CD4-positive, alpha-beta T cell treated with Interleukin-2 at 100 ng/mL for 4 hours (primary cell): ENCODE measurements at regions not wholly inside any gene's neighbourhood (a gene's known extent, or its start where the extent isn't known, plus 50 kb on each side); places are given as distances from the start of the nearest gene placed in this dataset.

Experiments
- DNase-seq: peaks from one replicate; pipeline ENCODE4 v3.0.0-alpha.2; 2020; ENCODE audit warnings: low spot score

- no peak for DNase-seq
Observed at GRCh38 chr3:118435851-118436350, 598.7 kb downstream of the IGSF11 start.

GRCh38 chr3:118436697-118437262, 597.9 kb downstream of the IGSF11 start:
- no peak for DNase-seq

GRCh38 chr3:118445036-118445435, 589.6 kb downstream of the IGSF11 start:
- no peak for DNase-seq

- no peak for DNase-seq
Observed at GRCh38 chr3:118447339-118447738, 587.3 kb downstream of the IGSF11 start.

- no peak for DNase-seq
Observed at GRCh38 chr3:118466795-118467330, 567.8 kb downstream of the IGSF11 start.

- DNase-seq, result no peak
Observed at GRCh38 chr3:118468801-118469200, 565.8 kb downstream of the IGSF11 start.

GRCh38 chr3:118472586-118472985, 562.1 kb downstream of the IGSF11 start:
- DNase-seq, result no peak

- no peak for DNase-seq
Observed at GRCh38 chr3:118473343-118473742, 561.3 kb downstream of the IGSF11 start.

- DNase-seq, result no peak
Observed at GRCh38 chr3:118476885-118477618, 557.6 kb downstream of the IGSF11 start.

GRCh38 chr3:118477768-118478167, 556.9 kb downstream of the IGSF11 start:
- DNase-seq, result no peak

GRCh38 chr3:118478706-118479276, 555.9 kb downstream of the IGSF11 start:
- DNase-seq, result no peak

GRCh38 chr3:118479376-118479775, 555.3 kb downstream of the IGSF11 start:
- DNase-seq, result no peak

- DNase-seq, result no peak
Observed at GRCh38 chr3:118480101-118480860, 554.4 kb downstream of the IGSF11 start.

GRCh38 chr3:118485693-118486092, 549.0 kb downstream of the IGSF11 start:
- no peak for DNase-seq

- no peak for DNase-seq
Observed at GRCh38 chr3:118487734-118488133, 546.9 kb downstream of the IGSF11 start.

- no peak for DNase-seq
Observed at GRCh38 chr3:118488732-118489131, 545.9 kb downstream of the IGSF11 start.

- DNase-seq, result no peak
Observed at GRCh38 chr3:118495206-118495605, 539.4 kb downstream of the IGSF11 start.

- DNase-seq, result no peak
Observed at GRCh38 chr3:118497274-118497673, 537.4 kb downstream of the IGSF11 start.

GRCh38 chr3:118501152-118501551, 533.5 kb downstream of the IGSF11 start:
- no peak for DNase-seq

- DNase-seq, result no peak
Observed at GRCh38 chr3:118504906-118505305, 529.7 kb downstream of the IGSF11 start.

- DNase-seq, result no peak
Observed at GRCh38 chr3:118505784-118506183, 528.9 kb downstream of the IGSF11 start.

- no peak for DNase-seq
Observed at GRCh38 chr3:118511402-118511801, 523.2 kb downstream of the IGSF11 start.
